H1 (cell line): ENCODE measurements at regions not wholly inside any gene's neighbourhood (a gene's known extent, or its start where the extent isn't known, plus 50 kb on each side); places are given as distances from the start of the nearest gene placed in this dataset.

ENCODE experiments used
- CTCF ChIA-PET: fragments of 300-600 bp; sonication (Branson Sonifier 250); formaldehyde crosslinking; loops from one replicate; lab custom pipeline; 2021; ENCODE audit not compliant: partially characterized antibody; lab: Charles Lee
- POLR2A ChIA-PET: fragments of 300-600 bp; sonication (Branson Sonifier 250); formaldehyde crosslinking; loops from one replicate; lab custom pipeline; 2021; ENCODE audit warnings: inconsistent platforms; ENCODE audit not compliant: partially characterized antibody; lab: Charles Lee
- DNase-seq, 2 experiments: peaks; one replicate each; pipeline versions ENCODE4 v3.0.0 to v3.0.0-alpha.2; 2010 to 2022; ENCODE audit warnings: low spot score in 2 of 2, low read depth in 1 of 2, mixed read lengths in 1 of 2
- FAIRE-seq: peaks from 2 replicates; lab custom pipeline; 2011; peaks lifted over from hg19 to GRCh38; lab: Jason Lieb, UNC
- H2AFZ ChIP-seq: 2 replicates; pipeline ENCODE4 v1.8.1; 2012; ENCODE audit warnings: low read length, inconsistent platforms
- H2AK5ac ChIP-seq: 2 replicates; pipeline ENCODE4 v1.6.1; 2013; ENCODE audit warnings: low read depth, low read length
- H2BK120ac ChIP-seq: replicated peaks from 2 replicates; pipeline ENCODE3; 2013; ENCODE audit warnings: low read depth, low read length, inconsistent platforms
- H2BK12ac ChIP-seq: 2 replicates; pipeline ENCODE4 v1.6.1; 2013; ENCODE audit warnings: low read depth, low read length
- H2BK15ac ChIP-seq: 2 replicates; pipeline ENCODE4 v1.6.1; 2013; ENCODE audit warnings: low read length
- H2BK20ac ChIP-seq: 2 replicates; pipeline ENCODE4 v1.6.1; 2013; ENCODE audit warnings: low read length
- H2BK5ac ChIP-seq: 2 replicates; pipeline ENCODE4 v1.6.1; 2013; ENCODE audit warnings: low read depth, low read length
- H3K14ac ChIP-seq: 2 replicates; pipeline ENCODE4 v1.6.1; 2013; ENCODE audit warnings: inconsistent platforms; ENCODE audit not compliant: insufficient read length
- H3K18ac ChIP-seq: 2 replicates; pipeline ENCODE4 v1.6.1; 2013; ENCODE audit warnings: low read length; ENCODE audit errors: extremely low read depth
- H3K23ac ChIP-seq: 2 replicates; pipeline ENCODE4 v1.6.1; 2013; ENCODE audit warnings: inconsistent platforms; ENCODE audit not compliant: insufficient read length
- H3K23me2 ChIP-seq: 2 replicates; pipeline ENCODE4 v1.6.1; 2013; ENCODE audit warnings: low read depth, low read length
- H3K27ac ChIP-seq: 2 replicates; pipeline ENCODE4 v1.6.1; 2011; ENCODE audit warnings: low read depth, low read length, inconsistent platforms
- H3K27me3 ChIP-seq, 4 experiments: replicated peaks in 1 of 4; 1 replicate in 1 of 4; 2 replicates in 3 of 4; pipeline versions ENCODE4 v1.6.1 to v1.8.1; 2011 to 2013; ENCODE audit warnings: low read length in 3 of 4, mild to moderate bottlenecking in 3 of 4, inconsistent platforms in 2 of 4, mixed read lengths in 2 of 4, moderate library complexity in 1 of 4; ENCODE audit not compliant: control insufficient read depth in 3 of 4, insufficient read depth in 3 of 4; ENCODE audit errors: extremely low read depth in 1 of 4
- H3K36me3 ChIP-seq, 4 experiments: 2 replicates each; pipeline versions ENCODE4 v1.6.1 to v1.8.1; 2011 to 2013; ENCODE audit warnings: mild to moderate bottlenecking in 4 of 4, low read length in 3 of 4, moderate library complexity in 2 of 4, control low read depth in 1 of 4, inconsistent platforms in 1 of 4; ENCODE audit not compliant: insufficient read depth in 4 of 4, control insufficient read depth in 2 of 4
- H3K4ac ChIP-seq: replicated peaks from 2 replicates; pipeline ENCODE3; 2013; ENCODE audit warnings: low read length, low read depth, mixed read lengths, inconsistent platforms; ENCODE audit not compliant: insufficient read length
- H3K4me1 ChIP-seq, 4 experiments: replicated peaks in 1 of 4; 1 replicate in 1 of 4; 2 replicates in 3 of 4; pipeline versions ENCODE4 v1.6.1 to v1.8.1; 2011 to 2013; ENCODE audit warnings: low read length in 3 of 4, inconsistent platforms in 2 of 4, mixed read lengths in 1 of 4; ENCODE audit not compliant: insufficient read depth in 4 of 4, control insufficient read depth in 3 of 4
- H3K4me2 ChIP-seq, 2 experiments: 2 replicates each; pipeline versions ENCODE4 v1.6.1 to v1.8.1; 2011 to 2013; ENCODE audit warnings: low read depth in 2 of 2, low read length in 2 of 2, control low read depth in 1 of 2, inconsistent platforms in 1 of 2, mild to moderate bottlenecking in 1 of 2; ENCODE audit not compliant: insufficient read depth in 1 of 2
- H3K4me3 ChIP-seq, 4 experiments: fragments of 200-600, 300-600 bp in 1 of 4; sonication (generic), shearing (Covaris generic), sonication (Bioruptor Twin) in 1 of 4; 2 replicates each; pipeline versions ENCODE4 v1.5.1 to v1.8.1; 2011 to 2016; ENCODE audit warnings: low read length in 4 of 4, low read depth in 3 of 4, control low read depth in 2 of 4, inconsistent platforms in 2 of 4, mild to moderate bottlenecking in 2 of 4, mixed read lengths in 1 of 4, moderate library complexity in 1 of 4; ENCODE audit not compliant: insufficient read depth in 2 of 4; ENCODE audit errors: extremely low read depth in 1 of 4
- H3K56ac ChIP-seq: replicated peaks from 2 replicates; pipeline ENCODE3; 2013; ENCODE audit warnings: low read depth, mild to moderate bottlenecking, mixed read lengths, low read length, inconsistent platforms; ENCODE audit not compliant: insufficient read length
- H3K79me1 ChIP-seq: 2 replicates; pipeline ENCODE4 v1.6.1; 2013; ENCODE audit warnings: low read depth, low read length, control low read depth
- H3K79me2 ChIP-seq, 2 experiments: 2 replicates each; pipeline versions ENCODE4 v1.6.1 to v1.8.1; 2012 to 2013; ENCODE audit warnings: low read length in 2 of 2, mild to moderate bottlenecking in 2 of 2, inconsistent platforms in 1 of 2; ENCODE audit not compliant: insufficient read depth in 2 of 2, control insufficient read depth in 1 of 2
- H3K9ac ChIP-seq, 4 experiments: replicated peaks in 1 of 4; 1 replicate in 1 of 4; 2 replicates in 3 of 4; pipeline versions ENCODE4 v1.6.1 to v1.8.1; 2011 to 2013; ENCODE audit warnings: low read depth in 3 of 4, low read length in 3 of 4, control low read depth in 2 of 4, mild to moderate bottlenecking in 2 of 4, moderate library complexity in 2 of 4, inconsistent platforms in 1 of 4; ENCODE audit errors: extremely low read depth in 1 of 4
- H3K9me3 ChIP-seq, 2 experiments: 2 replicates each; pipeline versions ENCODE4 v1.6.1 to v1.8.1; 2012 to 2013; ENCODE audit warnings: mild to moderate bottlenecking in 2 of 2, moderate library complexity in 2 of 2, control low read depth in 1 of 2, inconsistent platforms in 1 of 2, low read depth in 1 of 2, low read length in 1 of 2, mixed read lengths in 1 of 2; ENCODE audit not compliant: insufficient read depth in 2 of 2
- H4K20me1 ChIP-seq, 2 experiments: replicated peaks in 1 of 2; 2 replicates each; pipeline versions ENCODE3 to v1.8.1; 2011 to 2013; ENCODE audit warnings: inconsistent platforms in 2 of 2, low read length in 2 of 2, mild to moderate bottlenecking in 1 of 2; ENCODE audit not compliant: insufficient read depth in 2 of 2, control insufficient read depth in 1 of 2
- H4K5ac ChIP-seq: 2 replicates; pipeline ENCODE4 v1.6.1; 2013; ENCODE audit warnings: low read length, low read depth, mixed read lengths, inconsistent platforms; ENCODE audit not compliant: insufficient read length
- H4K8ac ChIP-seq: 2 replicates; pipeline ENCODE4 v1.8.0; 2013; ENCODE audit warnings: mild to moderate bottlenecking, moderate library complexity, low read length, inconsistent platforms; ENCODE audit not compliant: insufficient read depth; ENCODE audit errors: extremely low read depth
- H4K91ac ChIP-seq: replicated peaks from 2 replicates; pipeline ENCODE3; 2013; ENCODE audit warnings: low read length, mixed read lengths, inconsistent platforms; ENCODE audit not compliant: insufficient read length
- CBX8 ChIP-seq: fragments of 300-800, 300-1000 bp; sonication (generic); IDR thresholded peaks from 2 replicates; pipeline ENCODE4 v1.7.1; 2016; ENCODE audit warnings: low read depth, low read length, borderline replicate concordance
- CTBP2 ChIP-seq: IDR thresholded peaks from 2 replicates; pipeline ENCODE4 v1.7.0; 2011; ENCODE audit warnings: borderline replicate concordance, mild to moderate bottlenecking, moderate library complexity, mixed read lengths, low read length; ENCODE audit not compliant: insufficient read depth, insufficient read length
- HDAC2 ChIP-seq, 2 experiments: fragments of 300-600 bp in 1 of 2; sonication (generic) in 1 of 2; IDR thresholded peaks; 2 replicates each; pipeline ENCODE4 v1.6.1; 2011 to 2012; ENCODE audit warnings: low read depth in 2 of 2, low read length in 2 of 2, mild to moderate bottlenecking in 2 of 2, moderate library complexity in 2 of 2, borderline replicate concordance in 1 of 2, inconsistent platforms in 1 of 2
- JUN ChIP-seq: IDR thresholded peaks from 2 replicates; pipeline ENCODE4 v1.6.1; 2011; ENCODE audit warnings: low read depth, mild to moderate bottlenecking, improper control_type of control experiment, low read length
- JUND ChIP-seq: IDR thresholded peaks from 2 replicates; pipeline ENCODE4 v1.6.1; 2011; ENCODE audit warnings: mild to moderate bottlenecking, improper control_type of control experiment, low read length
- KDM1A ChIP-seq: fragments of 200-600, 300-600 bp; sonication (generic); IDR thresholded peaks from 2 replicates; pipeline ENCODE4 v1.7.1; 2016; ENCODE audit warnings: mild to moderate bottlenecking, low read length, borderline replicate concordance
- POLR2AphosphoS5 ChIP-seq: IDR thresholded peaks from 2 replicates; pipeline ENCODE4 v1.6.1; 2011; ENCODE audit warnings: low read depth, low read length
- RXRA ChIP-seq: IDR thresholded peaks from 2 replicates; pipeline ENCODE4 v1.6.1; 2011; ENCODE audit warnings: low read depth, mild to moderate bottlenecking, low read length, moderate library complexity; ENCODE audit not compliant: insufficient read depth
- SIN3A ChIP-seq, 2 experiments: IDR thresholded peaks in 1 of 2; conservative IDR thresholded peaks in 1 of 2; 2 replicates each; pipeline ENCODE4 v1.6.1; 2011 to 2012; ENCODE audit warnings: low read length in 2 of 2, improper control_type of control experiment in 1 of 2, low read depth in 1 of 2, mild to moderate bottlenecking in 1 of 2
- SIX5 ChIP-seq: IDR thresholded peaks from 2 replicates; pipeline ENCODE4 v1.6.1; 2011; ENCODE audit warnings: mild to moderate bottlenecking, low read depth, low read length
- SRF ChIP-seq: IDR thresholded peaks from 2 replicates; pipeline ENCODE4 v1.6.1; 2011; ENCODE audit warnings: mild to moderate bottlenecking, low read depth, low read length, moderate library complexity
- TAF7 ChIP-seq: optimal IDR thresholded peaks from 2 replicates; pipeline ENCODE3; 2011; ENCODE audit warnings: low read depth, mild to moderate bottlenecking, inconsistent platforms, low read length, moderate library complexity, borderline replicate concordance
- TCF12 ChIP-seq: IDR thresholded peaks from 2 replicates; pipeline ENCODE4 v1.6.1; 2011; ENCODE audit warnings: low read depth, mild to moderate bottlenecking, low read length
- TEAD4 ChIP-seq: IDR thresholded peaks from 2 replicates; pipeline ENCODE4 v1.6.1; 2012; ENCODE audit warnings: low read depth, low read length, inconsistent platforms, mixed read lengths
- YY1 ChIP-seq: IDR thresholded peaks from 2 replicates; pipeline ENCODE4 v1.6.1; 2011; ENCODE audit warnings: low read depth, mild to moderate bottlenecking, low read length

- no peak overlapping the region for H2AFZ ChIP-seq
- H2BK15ac ChIP-seq: no peak overlapping the region
- no peak overlapping the region for H3K27ac ChIP-seq
- no peak overlapping the region for H3K4ac ChIP-seq
- DNase-seq (no peak), FAIRE-seq (no peak)
- POLR2A ChIA-PET: no interaction called here
- H3K4me3 ChIP-seq: no peak overlapping the region
- H2BK12ac ChIP-seq: no peak overlapping the region
- no peaks in the 10 kb centered on the region for H3K36me3 ChIP-seq
- H3K4me2 ChIP-seq: no peak overlapping the region
- CTCF ChIA-PET: interaction anchor here (0.6 to 1.3 kb wide), 4 partner anchors 10 to 224 kb away, joined by 3 to 5 read pairs (median 3); no protein-coding TSS in a partner anchor
- no peak overlapping the region for H4K91ac ChIP-seq
- no peaks in the 10 kb centered on the region for H3K27me3 ChIP-seq
- no peaks in the 10 kb centered on the region for H3K79me1 ChIP-seq
- no peak overlapping the region for H2BK5ac ChIP-seq
- no peaks in the 10 kb centered on the region for H3K23me2 ChIP-seq
- no peak overlapping the region for H3K56ac ChIP-seq
- H3K9ac ChIP-seq: no peak overlapping the region
- H4K20me1 ChIP-seq: no peaks in the 10 kb centered on the region
- no peak overlapping the region for H3K18ac ChIP-seq
- H3K14ac ChIP-seq: no peak overlapping the region
- no peak overlapping the region for H4K8ac ChIP-seq
- peaks cover 0 to 2% (median 0%) of the 10 kb centered on the region in 4 experiments; a peak in 1 of 7 replicates for H3K4me1 ChIP-seq
- H3K79me2 ChIP-seq: no peaks in the 10 kb centered on the region
- H2BK20ac ChIP-seq: no peak overlapping the region
- no peak overlapping the region for H2AK5ac ChIP-seq
- H3K9me3 ChIP-seq: no peaks in the 10 kb centered on the region
- no peak overlapping the region for H4K5ac ChIP-seq
- H2BK120ac ChIP-seq: no peak overlapping the region
- no peak overlapping the region for H3K23ac ChIP-seq
- TF ChIP-seq TCF12 (no peak), JUND (no peak), TAF7 (no peak), SIN3A (conservative IDR thresholded peaks at IDR 0.05 in 1 of 2, IDR thresholded peaks at IDR 0.05 in 1 of 2; ENCODE audit: low read depth in 1 of 2, low read length in 2 of 2) (no peak), POLR2AphosphoS5 (no peak), CTBP2 (no peak), SRF (no peak), YY1 (no peak), KDM1A (no peak), CBX8 (no peak), JUN (no peak), SIX5 (no peak), RXRA (no peak), TEAD4 (no peak), HDAC2 (IDR thresholded peaks at IDR 0.05; ENCODE audit: borderline replicate concordance in 1 of 2, low read depth in 2 of 2, low read length in 2 of 2) (no peak)
Measured at GRCh38 chr7:116331020-116331419, 120.7 kb downstream of the TES start.
